ENCODE measurements at regions not wholly inside any gene's neighbourhood (a gene's known extent, or its start where the extent isn't known, plus 50 kb on each side); places are given as distances from the start of the nearest gene placed in this dataset.
"Not testable (repeated sequence)": the region's sequence is repeated elsewhere in the genome, so short reads cannot be mapped to it uniquely, and the experiment has no call there.

DNA sequence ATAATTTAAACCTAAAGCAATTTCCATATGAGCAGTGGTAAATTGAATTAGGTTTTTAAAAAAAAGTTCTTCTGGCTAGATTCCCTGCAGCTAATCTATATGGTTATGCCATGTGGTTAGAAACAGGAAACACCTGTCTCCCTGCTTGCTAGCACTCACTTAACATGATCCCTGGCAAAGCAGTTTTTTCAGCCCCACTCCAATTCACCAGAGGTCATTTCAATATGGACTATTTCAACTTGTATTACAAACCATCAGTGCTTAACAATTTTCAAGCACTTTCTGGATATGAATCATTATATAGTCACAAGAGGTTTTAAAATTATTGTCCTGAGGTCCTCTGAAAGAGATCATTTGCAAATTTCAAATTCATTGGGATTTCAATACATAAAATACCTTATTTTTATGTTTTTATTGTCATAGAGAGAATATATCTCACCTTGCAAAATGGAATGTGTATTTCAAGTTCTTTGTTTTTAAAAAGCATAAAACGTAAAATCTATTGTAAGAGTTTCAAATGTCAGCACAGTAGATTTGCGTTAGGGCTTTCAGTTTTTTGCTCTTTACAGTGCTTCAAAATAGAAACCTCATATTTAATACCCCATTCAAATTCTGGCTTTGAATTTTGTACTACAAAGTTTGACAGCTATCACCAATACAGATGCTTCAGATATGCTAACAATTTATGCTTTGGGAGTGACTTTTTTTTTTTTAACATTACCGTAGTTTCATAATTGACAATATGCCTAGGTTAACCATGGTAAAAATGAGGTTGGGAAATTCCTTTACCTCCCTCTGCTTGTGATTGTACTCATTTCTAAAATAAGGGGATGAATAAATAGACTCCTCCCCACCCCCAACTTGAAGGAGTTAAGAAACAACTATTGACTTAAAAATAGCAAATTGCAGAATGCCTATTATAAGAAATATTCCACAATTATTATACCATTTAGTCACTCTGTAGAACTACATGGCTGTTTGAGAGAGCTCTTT lies 117.5 kb upstream of the HGF start:
- peak; percentile 5 for DNase-seq (ENCODE audit: low spot score)

GRCh38 chr7:81886211-81886764 lies 116.4 kb upstream of the HGF start:
- no peak for DNase-seq (ENCODE audit: low spot score)

GRCh38 chr7:81884817-81885216 lies 115.0 kb upstream of the HGF start:
- DNase-seq (ENCODE audit: low spot score) = no peak

DNA sequence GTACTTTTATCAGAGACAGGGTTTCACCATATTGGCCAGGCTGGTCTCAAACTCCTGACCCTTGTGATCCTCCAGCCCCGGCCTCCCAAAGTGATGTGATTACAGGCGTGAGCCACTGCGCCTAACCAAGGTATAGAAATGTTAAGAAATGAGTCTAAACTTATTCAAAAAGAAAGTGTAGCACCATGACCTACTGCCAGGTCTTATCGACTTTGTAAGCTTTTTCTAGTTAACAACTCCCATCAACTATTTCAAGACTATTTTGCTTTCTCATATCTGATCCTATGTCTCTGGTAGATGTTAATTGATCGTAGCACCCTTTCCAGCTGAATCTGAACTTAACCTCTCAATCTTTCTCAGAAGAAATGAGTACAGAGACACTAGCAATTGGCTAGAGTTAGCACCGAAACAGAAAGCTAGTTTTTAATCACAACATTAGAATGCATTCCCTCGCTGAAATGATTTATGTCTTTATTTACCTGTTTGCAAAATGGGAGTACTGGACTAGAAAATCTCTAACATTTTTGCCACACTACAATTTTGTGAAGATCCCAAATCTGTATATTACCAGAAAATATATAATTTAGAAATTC lies 114.0 kb upstream of the HGF start:
- no peak for DNase-seq (ENCODE audit: low spot score)

DNA sequence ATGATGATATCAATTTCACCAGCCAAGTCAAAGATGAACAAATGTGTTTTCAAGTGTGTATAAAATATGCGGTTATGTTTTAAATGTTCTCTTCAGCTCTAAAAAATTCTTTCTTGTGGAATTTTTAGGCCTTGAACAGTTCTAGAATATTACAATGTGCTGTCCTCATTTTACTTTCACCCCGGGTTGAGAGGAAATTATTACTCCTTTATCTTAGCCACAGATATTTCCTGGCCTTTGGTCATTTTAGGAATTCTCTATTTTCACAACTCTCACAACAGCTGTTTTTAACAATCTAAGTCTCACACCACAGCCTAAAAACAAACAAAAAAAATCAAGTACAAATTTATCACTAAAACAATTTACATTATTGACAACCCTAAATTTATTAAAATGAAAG lies 112.2 kb upstream of the HGF start:
- DNase-seq (ENCODE audit: low spot score) = no peak

GRCh38 chr7:81877890-81878289 lies 108.0 kb upstream of the HGF start:
- DNase-seq (ENCODE audit: low spot score) = no peak

- DNase-seq (ENCODE audit: low spot score) = no peak
Observed at GRCh38 chr7:81873559-81873958, 103.7 kb upstream of the HGF start.

DNA sequence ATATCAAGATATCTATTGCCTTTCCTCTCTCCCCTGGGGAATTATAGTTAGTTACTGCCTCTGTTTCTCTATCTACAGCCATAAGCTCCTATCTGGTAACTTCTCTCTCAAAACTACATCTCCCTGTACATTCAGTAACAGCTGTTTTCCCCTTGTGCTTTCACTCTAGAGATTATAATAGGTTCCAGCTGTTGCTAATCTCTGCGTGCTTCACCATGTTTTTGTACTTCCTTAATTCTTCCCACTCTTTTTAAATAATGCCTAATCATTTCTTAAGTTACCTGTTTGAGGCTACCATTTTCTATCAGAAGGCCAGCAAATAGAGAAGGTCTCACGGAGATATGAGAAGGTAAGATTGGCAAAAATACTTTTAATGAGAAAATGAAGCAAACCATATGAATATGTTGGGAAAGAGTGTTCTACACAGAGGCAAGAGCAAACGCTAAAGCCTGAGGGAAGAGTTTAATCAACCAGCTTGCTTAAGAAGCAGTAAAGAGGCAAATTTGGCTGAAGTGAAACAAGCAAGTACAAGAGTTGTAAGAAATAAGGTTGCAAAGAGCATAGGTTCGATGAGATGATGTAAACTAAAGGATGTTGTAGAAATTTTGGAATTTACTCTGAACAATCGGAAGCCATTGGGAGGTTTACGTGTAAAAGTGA lies 101.9 kb upstream of the HGF start:
- no peak for DNase-seq (ENCODE audit: low spot score)

- no peak for DNase-seq (ENCODE audit: low spot score)
Observed at GRCh38 chr7:81870608-81871007, 100.8 kb upstream of the HGF start.

DNA sequence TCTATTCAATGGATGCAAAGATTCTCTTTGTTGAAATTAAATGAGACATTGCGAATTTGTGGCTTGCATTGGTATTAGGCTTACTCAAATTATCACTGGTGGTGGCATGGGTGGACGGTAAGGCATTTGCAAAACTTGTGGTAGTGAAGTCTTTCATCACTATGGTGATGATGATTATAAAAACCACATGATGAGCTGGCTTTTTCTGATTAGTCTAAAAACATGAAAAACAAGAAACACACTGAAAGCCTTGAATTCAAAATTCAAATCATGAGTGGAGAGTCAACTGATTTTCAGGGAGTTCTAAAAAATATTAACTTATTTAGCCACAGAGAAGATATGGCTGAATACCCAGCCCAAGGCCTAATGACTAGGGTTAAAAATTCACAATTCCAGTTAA lies 99.8 kb upstream of the HGF start:
- DNase-seq (ENCODE audit: low spot score) = no peak

DNA sequence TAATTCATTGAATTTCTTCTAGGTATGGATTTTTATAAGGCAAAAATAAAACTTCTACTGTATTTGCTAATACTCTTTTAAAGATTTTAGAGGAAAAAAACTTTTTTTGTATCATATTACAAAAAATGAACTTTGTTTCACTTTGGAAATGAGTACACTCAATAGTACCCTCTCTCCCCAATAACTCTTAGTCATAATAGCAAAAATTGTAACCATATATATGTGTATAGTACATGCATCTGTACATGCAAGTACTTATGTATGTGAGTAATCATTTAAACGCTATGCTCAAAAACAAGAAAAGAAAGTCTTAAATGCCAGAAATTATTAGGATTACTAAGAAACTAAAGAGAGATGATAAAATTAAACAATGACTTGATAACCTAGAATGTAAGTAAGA lies 95.9 kb upstream of the HGF start:
- no peak for DNase-seq (ENCODE audit: low spot score)

DNA sequence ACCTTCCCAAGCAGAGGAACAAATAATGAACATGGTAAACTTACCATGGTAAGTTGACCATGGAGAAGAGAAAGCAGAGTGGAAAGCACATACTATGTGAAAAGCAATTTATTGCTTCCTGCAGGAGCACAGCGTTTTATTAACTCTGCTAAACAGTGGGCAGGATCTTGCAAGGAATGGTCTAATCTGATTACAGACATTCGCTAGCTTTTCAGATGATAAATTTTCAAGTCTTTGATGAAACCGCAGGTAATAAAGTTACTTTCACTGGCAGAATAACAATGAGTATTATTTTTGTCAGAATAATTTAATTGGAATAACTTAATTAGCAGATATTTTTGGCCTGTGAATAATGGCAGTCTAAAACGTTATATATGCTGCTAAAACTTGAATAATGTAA lies 89.6 kb upstream of the HGF start:
- DNase-seq (ENCODE audit: low spot score) = no peak

GRCh38 chr7:81858820-81859219 lies 89.0 kb upstream of the HGF start:
- not testable (repeated sequence) for DNase-seq (ENCODE audit: low spot score)

DNA sequence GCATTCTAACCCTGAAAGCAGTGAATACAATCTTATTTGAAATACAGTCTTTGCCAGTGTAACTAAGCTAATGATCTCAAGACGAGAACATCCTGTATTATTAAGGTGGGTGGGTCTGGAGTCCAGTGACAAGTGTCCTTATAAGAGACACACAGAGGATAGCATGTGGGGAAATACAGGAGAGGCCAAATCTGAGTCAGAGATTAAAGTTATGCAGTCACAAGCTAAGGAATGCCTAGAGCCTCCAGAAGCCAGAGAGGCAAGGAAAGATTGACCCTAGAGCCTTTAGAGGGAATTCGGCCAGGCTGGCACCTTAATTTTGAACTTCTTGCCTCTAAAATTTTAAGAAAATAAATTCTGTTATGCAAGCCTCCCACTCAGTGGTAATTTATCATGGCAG lies 87.5 kb upstream of the HGF start:
- no peak for DNase-seq (ENCODE audit: low spot score)

DNA sequence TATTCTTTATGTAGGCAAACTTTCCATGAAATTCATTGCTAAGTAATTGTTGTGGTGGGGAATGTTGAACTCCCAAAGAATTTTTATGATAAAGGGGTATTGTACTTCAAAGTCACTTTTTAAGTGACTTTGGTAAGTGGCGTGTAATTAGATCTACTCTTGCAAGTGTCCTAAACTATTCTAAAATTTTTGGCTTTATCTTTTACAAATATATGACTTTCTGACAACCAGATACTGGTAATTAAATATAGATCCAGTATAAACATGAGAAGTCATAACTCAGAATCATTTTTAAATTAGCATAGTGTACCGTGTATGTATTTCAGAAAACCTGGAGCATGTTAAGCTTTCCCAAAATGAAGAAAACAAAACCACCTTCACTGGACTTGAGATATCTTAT lies 84.7 kb upstream of the HGF start:
- no peak for DNase-seq (ENCODE audit: low spot score)

DNA sequence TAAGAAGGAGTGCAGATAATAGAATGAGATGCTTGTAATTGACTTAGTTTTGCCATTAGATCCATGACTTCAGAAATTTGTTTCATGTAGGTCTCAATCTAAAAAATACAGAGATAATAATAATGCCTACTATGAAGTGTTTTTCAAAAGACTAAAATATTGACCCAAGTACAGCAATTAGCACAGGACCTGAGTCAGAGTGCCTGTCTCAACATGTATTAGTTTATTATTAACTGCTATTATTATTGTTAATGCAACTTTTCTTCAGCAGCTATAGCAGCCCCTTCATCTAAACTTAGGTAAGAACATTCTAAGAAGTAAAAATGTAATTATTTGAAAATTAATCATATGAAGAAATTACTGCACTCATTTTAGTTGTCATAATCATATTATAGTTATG lies 82.9 kb upstream of the HGF start:
- DNase-seq (ENCODE audit: low spot score) = no peak

- no peak for DNase-seq (ENCODE audit: low spot score)
Observed at GRCh38 chr7:81851413-81851812, 81.6 kb upstream of the HGF start.

- peak; percentile 77 for DNase-seq (ENCODE audit: low spot score)
Observed at GRCh38 chr7:81846398-81846797, 76.6 kb upstream of the HGF start.

DNA sequence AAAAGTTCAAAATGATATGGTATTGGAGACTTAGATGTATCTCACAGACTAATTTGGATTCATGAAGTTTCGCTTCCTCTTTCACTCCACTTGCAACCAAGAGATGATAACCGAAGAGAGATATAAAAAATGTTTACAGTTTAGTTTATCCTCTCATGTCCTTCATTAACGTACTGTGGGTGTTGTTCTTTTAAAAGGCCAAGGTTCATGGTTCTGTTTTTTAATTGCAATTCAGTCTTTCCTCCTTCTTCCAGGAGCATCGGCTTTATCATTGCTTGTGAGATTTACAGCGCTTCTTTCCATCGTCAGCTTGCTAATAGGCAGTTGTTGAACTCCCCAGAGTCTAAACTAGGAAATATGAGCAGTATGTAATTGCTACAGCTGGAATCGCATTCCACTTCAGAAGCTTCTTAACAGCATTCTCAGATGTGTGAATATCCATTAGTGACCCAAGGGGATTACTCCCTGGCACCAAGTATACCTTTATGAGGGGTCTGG lies 75.9 kb upstream of the HGF start:
- DNase-seq (ENCODE audit: low spot score) = no peak

DNA sequence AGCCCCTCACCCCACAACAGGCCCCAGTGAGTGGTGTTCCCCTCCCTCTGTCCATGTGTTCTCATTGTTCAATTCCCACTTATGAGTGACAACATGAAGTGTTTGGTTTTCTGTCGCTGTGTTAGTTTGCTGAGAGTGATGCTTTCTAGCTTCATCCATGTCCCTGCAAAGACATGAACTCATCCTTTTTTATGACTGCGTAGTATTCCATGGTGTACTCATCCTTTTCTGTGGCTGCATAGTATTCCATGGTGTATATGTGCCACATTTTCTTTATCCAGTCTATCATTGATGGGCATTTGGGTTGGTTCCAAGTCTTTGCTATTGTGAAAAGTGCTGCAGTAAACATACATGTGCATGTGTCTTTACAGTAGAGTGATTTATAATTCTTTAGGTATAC lies 73.8 kb upstream of the HGF start:
- DNase-seq (ENCODE audit: low spot score) = not testable (repeated sequence)

GRCh38 chr7:81842361-81842760 lies 72.5 kb upstream of the HGF start:
- DNase-seq (ENCODE audit: low spot score) = no peak

- no peak for DNase-seq (ENCODE audit: low spot score)
Observed at GRCh38 chr7:81839708-81840369, 70.0 kb upstream of the HGF start.
